ENCODE measurements at regions not wholly inside any gene's neighbourhood (a gene's known extent, or its start where the extent isn't known, plus 50 kb on each side); places are given as distances from the start of the nearest gene placed in this dataset.

GRCh38 chr18:8477615-8478014 is 131.6 kb upstream of the RAB12 start:
- peak in 1 of 2 donors; percentile 64 for DNase-seq (ENCODE audit: extremely low spot score in 2 of 2)
- Histone ChIP-seq H3K27me3 (no peaks in the 10 kb centered on the region), H3K36me3 (no peaks in the 10 kb centered on the region), H3K4me3 (no peak overlapping the region), H3K4me1 (no peaks in the 10 kb centered on the region), H3K27ac (no peak overlapping the region), H3K9me3 (no peaks in the 10 kb centered on the region)
- TF ChIP-seq, protein P1, sequence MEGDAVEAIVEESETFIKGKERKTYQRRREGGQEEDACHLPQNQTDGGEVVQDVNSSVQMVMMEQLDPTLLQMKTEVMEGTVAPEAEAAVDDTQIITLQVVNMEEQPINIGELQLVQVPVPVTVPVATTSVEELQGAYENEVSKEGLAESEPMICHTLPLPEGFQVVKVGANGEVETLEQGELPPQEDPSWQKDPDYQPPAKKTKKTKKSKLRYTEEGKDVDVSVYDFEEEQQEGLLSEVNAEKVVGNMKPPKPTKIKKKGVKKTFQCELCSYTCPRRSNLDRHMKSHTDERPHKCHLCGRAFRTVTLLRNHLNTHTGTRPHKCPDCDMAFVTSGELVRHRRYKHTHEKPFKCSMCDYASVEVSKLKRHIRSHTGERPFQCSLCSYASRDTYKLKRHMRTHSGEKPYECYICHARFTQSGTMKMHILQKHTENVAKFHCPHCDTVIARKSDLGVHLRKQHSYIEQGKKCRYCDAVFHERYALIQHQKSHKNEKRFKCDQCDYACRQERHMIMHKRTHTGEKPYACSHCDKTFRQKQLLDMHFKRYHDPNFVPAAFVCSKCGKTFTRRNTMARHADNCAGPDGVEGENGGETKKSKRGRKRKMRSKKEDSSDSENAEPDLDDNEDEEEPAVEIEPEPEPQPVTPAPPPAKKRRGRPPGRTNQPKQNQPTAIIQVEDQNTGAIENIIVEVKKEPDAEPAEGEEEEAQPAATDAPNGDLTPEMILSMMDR (IDR thresholded peaks at IDR 0.05) = no peak
- TF ChIP-seq POLR2A (IDR thresholded peaks at IDR 0.05) = no peak
- TF ChIP-seq POLR2AphosphoS5 (IDR thresholded peaks at IDR 0.05; ENCODE audit: insufficient read depth in 1 of 2, low read depth in 1 of 2) = no peak
- intact Hi-C loops (cut with DNase I) = no loop called here

DNA sequence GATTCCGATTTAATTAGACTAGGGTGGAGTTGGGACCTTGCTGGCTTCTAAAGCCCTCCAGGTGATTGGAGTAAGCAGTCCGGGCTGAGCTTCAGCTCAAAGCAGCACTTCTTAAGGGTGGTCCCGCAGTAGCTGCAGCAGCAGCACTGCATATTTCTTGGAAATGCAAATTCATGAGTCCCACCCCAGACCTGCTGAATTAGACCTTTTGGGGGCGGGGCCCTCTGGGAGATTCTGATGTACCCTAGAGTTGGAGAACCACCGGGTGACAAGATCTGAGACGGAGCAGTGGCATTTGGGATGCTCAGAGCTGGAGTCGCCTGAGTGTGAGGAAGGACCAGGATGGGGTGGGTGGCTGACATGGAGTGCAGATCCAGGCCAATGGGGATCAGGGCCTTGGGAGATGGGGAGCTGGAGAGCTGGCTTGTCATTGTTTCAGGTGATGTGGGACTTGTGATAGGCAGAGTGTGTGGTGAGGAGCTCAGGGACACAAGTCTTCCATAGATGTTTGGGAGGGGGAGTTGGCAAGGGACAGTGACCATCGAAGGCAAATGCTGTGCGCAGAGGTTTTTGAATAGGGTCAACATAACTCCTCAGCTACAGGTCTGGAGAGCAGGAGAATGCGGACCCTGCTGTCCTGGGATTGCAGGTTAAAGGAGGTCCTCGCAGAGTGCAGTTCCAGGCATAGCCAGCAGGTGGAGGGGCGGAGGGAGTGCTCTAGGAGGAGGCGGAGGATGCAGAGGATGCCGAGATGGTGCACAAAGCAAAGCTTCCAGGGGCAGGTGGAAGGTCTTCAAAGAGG is 130.9 kb upstream of the RAB12 start:
- no peak overlapping the region for H3K27ac ChIP-seq
- TF ChIP-seq, protein P1 (IDR thresholded peaks at IDR 0.05) = peak in 2 of 3 experiments; percentile 22 to 47
- TF ChIP-seq POLR2A (IDR thresholded peaks at IDR 0.05) = no peak
- H3K27me3 ChIP-seq = no peaks in the 10 kb centered on the region
- intact Hi-C loops (cut with DNase I) = no loop called here
- H3K9me3 ChIP-seq = no peaks in the 10 kb centered on the region
- no peaks in the 10 kb centered on the region for H3K4me1 ChIP-seq
- peak in 1 of 2 donors; percentile 80 for DNase-seq (ENCODE audit: extremely low spot score in 2 of 2)
- no peak overlapping the region for H3K4me3 ChIP-seq
- H3K36me3 ChIP-seq = no peaks in the 10 kb centered on the region

GRCh38 chr18:8478968-8479370 is 130.3 kb upstream of the RAB12 start:
- no peaks in the 10 kb centered on the region for H3K4me1 ChIP-seq
- intact Hi-C loops (cut with DNase I) = no loop called here

DNA sequence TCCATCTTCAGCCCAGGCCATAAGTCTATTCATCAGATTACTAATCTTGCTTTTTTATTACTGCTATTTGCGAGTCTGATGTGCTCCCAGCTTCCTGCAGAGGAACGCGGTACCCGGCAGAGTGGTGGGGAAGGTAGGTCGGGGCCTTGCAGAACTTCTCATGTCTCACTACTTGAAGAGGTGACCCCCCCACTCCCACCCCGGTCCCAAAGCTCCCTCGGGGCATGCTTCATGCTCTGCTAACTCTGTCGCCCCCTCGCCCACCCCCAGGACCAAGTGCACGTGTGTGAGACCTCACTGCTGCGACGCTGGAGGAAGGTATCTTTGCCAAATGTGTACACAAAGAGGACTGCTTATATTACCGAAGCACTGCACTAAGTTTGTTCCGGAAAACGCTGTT is 129.4 kb upstream of the RAB12 start:
- Histone ChIP-seq H3K4me1 (no peaks in the 10 kb centered on the region), H3K9me3 (no peaks in the 10 kb centered on the region), H3K36me3 (no peaks in the 10 kb centered on the region), H3K27me3 (no peaks in the 10 kb centered on the region), H3K4me3 (no peak overlapping the region), H3K27ac (no peak overlapping the region)
- intact Hi-C loops (cut with DNase I) = no loop called here
- DNase-seq (ENCODE audit: extremely low spot score in 2 of 2) = no peak
- TF ChIP-seq, protein P1 (IDR thresholded peaks at IDR 0.05) = no peak
- no peak for TF ChIP-seq POLR2AphosphoS5 (IDR thresholded peaks at IDR 0.05; ENCODE audit: insufficient read depth in 1 of 2, low read depth in 1 of 2)
- no peak for TF ChIP-seq POLR2A (IDR thresholded peaks at IDR 0.05)

More at GRCh38 chr18:8478968-8479370, 130.3 kb upstream of the RAB12 start:
- Histone ChIP-seq H3K27me3 (no peaks in the 10 kb centered on the region), H3K36me3 (no peaks in the 10 kb centered on the region), H3K9me3 (no peaks in the 10 kb centered on the region), H3K4me3 (no peak overlapping the region), H3K27ac (no peak overlapping the region)
- TF ChIP-seq, protein P1 (IDR thresholded peaks at IDR 0.05) = no peak
- TF ChIP-seq POLR2AphosphoS5 (IDR thresholded peaks at IDR 0.05; ENCODE audit: insufficient read depth in 1 of 2, low read depth in 1 of 2) = no peak
- TF ChIP-seq POLR2A (IDR thresholded peaks at IDR 0.05) = no peak
- peak in 1 of 2 donors; percentile 80 for DNase-seq (ENCODE audit: extremely low spot score in 2 of 2)

All from vagina (tissue), 2 donors.